CD4-positive, alpha-beta T cell (primary cell): ENCODE measurements at regions not wholly inside any gene's neighbourhood (a gene's known extent, or its start where the extent isn't known, plus 50 kb on each side); places are given as distances from the start of the nearest gene placed in this dataset.

Experiments used
- ATAC-seq: fragments of 200-7000 bp; cut with Tn5 transposase; one replicate; pipeline ENCODE4 v1.10.0; 2022; ENCODE audit warnings: mild to moderate bottlenecking; ENCODE audit not compliant: poor library complexity
- CTCF ChIA-PET: fragments of 350-600 bp; sonication (Branson Sonifier 250); formaldehyde crosslinking; loops from one replicate; lab custom pipeline; 2021; ENCODE audit warnings: antibody characterized with exemption, inconsistent platforms; lab: Charles Lee
- POLR2A ChIA-PET: fragments of 350-600 bp; sonication (Branson Sonifier 250); formaldehyde crosslinking; loops from one replicate; lab custom pipeline; 2021; ENCODE audit warnings: antibody characterized with exemption, inconsistent platforms; lab: Charles Lee
- DNase-seq, 14 experiments: peaks; one replicate each; pipeline ENCODE4 v3.0.0-alpha.2; 2013 to 2020; ENCODE audit warnings: mixed read lengths in 2 of 14
- H3K27ac ChIP-seq, 2 donors: one replicate each; pipeline versions ENCODE4 v1.5.1 to v1.7.0; 2013; ENCODE audit warnings: low read length in 2 of 2, low read depth in 1 of 2, mild to moderate bottlenecking in 1 of 2
- H3K27me3 ChIP-seq, 2 experiments: 1 replicate in 1 of 2; 2 replicates in 1 of 2; pipeline versions ENCODE4 v1.6.1 to v1.7.0; 2013; ENCODE audit warnings: low read length in 2 of 2, control low read depth in 1 of 2, mild to moderate bottlenecking in 1 of 2, moderate library complexity in 1 of 2; ENCODE audit not compliant: insufficient read depth in 2 of 2, control insufficient read depth in 1 of 2
- H3K36me3 ChIP-seq: one replicate; pipeline ENCODE4 v1.6.1; 2013; ENCODE audit warnings: low read length, control low read depth; ENCODE audit not compliant: insufficient read depth
- H3K4me1 ChIP-seq: one replicate; pipeline ENCODE4 v1.6.1; 2013; ENCODE audit warnings: low read length, control low read depth; ENCODE audit not compliant: insufficient read depth
- H3K4me3 ChIP-seq: one replicate; pipeline ENCODE4 v1.5.1; 2013; ENCODE audit warnings: mild to moderate bottlenecking, low read length, moderate library complexity
- H3K9me3 ChIP-seq, 2 experiments: 1 replicate in 1 of 2; 2 replicates in 1 of 2; pipeline versions ENCODE4 v1.6.1 to v1.7.0; 2013; ENCODE audit warnings: low read length in 2 of 2, mild to moderate bottlenecking in 2 of 2, control low read depth in 1 of 2, moderate library complexity in 1 of 2; ENCODE audit not compliant: control insufficient read depth in 1 of 2, insufficient read depth in 1 of 2
- H3K27ac Mint-ChIP-seq: one replicate; pipeline ENCODE4 v1.8.0; 2020; ENCODE audit warnings: mixed read lengths
- H3K27me3 Mint-ChIP-seq: one replicate; pipeline ENCODE4 v1.8.0; 2021; ENCODE audit warnings: mixed read lengths
- H3K36me3 Mint-ChIP-seq: one replicate; pipeline ENCODE4 v1.8.0; 2021; ENCODE audit warnings: low read depth, mixed read lengths
- H3K4me1 Mint-ChIP-seq: one replicate; pipeline ENCODE4 v1.8.0; 2021; ENCODE audit warnings: low read depth, mixed read lengths
- H3K4me3 Mint-ChIP-seq: one replicate; pipeline ENCODE4 v1.8.0; 2020; ENCODE audit warnings: mild to moderate bottlenecking, mixed read lengths
- H3K9me3 Mint-ChIP-seq: one replicate; pipeline ENCODE4 v1.8.0; 2020; ENCODE audit warnings: mixed read lengths
- CTCF ChIP-seq: fragments of 200-600 bp; IDR thresholded peaks from one replicate; pipeline ENCODE4 v1.8.0; 2022; ENCODE audit warnings: antibody characterized with exemption, mild to moderate bottlenecking
- intact Hi-C, 2 experiments: fragments of 100-400 bp; cut with DNase I in 1 of 2; cut with micrococcal nuclease in 1 of 2; formaldehyde crosslinking; loops; one replicate each; pipeline versions ENCODE4 v1.15.1 to v1.9.0; 2023 to 2025; cut with DNase I, micrococcal nuclease

GRCh38 chr5:124596595-124597421, 149.6 kb downstream of the ZNF608 start:
- no peaks in the 10 kb centered on the region for H3K27me3 ChIP-seq
- no peak for ATAC-seq
- TF ChIP-seq CTCF: no peak
- H3K27me3 Mint-ChIP-seq: peaks cover 19% of the 10 kb centered on the region
- no peak overlapping the region for H3K4me3 ChIP-seq
- intact Hi-C loops: no loop called here
- H3K27ac Mint-ChIP-seq: no peak overlapping the region
- H3K4me1 ChIP-seq: no peaks in the 10 kb centered on the region
- ChIA-PET POLR2A (no interaction called here), CTCF (no interaction called here)
- no peaks in the 10 kb centered on the region for H3K36me3 Mint-ChIP-seq
- H3K9me3 Mint-ChIP-seq: no peaks in the 10 kb centered on the region
- H3K4me1 Mint-ChIP-seq: no peaks in the 10 kb centered on the region
- H3K4me3 Mint-ChIP-seq: no peak overlapping the region
- no peaks in the 10 kb centered on the region for H3K36me3 ChIP-seq
- no peak for DNase-seq
- H3K27ac ChIP-seq: no peak overlapping the region
- peaks cover 0 to 8% of the 10 kb centered on the region in 2 experiments for H3K9me3 ChIP-seq

DNA sequence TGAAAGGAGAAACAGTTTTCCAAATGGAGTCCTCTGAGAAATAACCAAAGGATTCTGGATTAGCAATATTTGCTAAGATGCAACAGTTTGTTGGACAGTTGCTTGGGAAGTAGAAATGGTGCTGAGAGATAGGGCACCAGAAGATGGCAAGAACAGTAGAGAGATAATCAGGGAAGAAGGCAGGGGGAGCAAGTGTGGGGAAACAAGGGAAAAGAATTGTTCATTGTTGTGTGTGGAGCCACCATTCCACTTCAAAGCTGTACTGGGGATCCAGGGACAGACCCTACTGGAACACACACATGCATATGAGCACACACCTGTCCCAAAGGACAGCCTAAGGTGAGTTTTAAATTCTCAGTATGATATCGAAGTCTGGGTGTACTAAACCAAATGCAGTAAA, 152.5 kb downstream of the ZNF608 start:
- Mint-ChIP-seq H3K27ac (no peak overlapping the region), H3K27me3 (peaks cover 11% of the 10 kb centered on the region), H3K4me1 (no peaks in the 10 kb centered on the region), H3K9me3 (peaks cover 5% of the 10 kb centered on the region), H3K36me3 (no peaks in the 10 kb centered on the region), H3K4me3 (no peak overlapping the region)
- TF ChIP-seq CTCF: no peak
- ChIA-PET POLR2A (no interaction called here), CTCF (no interaction called here)
- no peak overlapping the region for H3K27ac ChIP-seq
- no peaks in the 10 kb centered on the region for H3K27me3 ChIP-seq
- intact Hi-C loops: no loop called here
- peaks cover 0 to 8% of the 10 kb centered on the region in 2 experiments for H3K9me3 ChIP-seq
- no peaks in the 10 kb centered on the region for H3K36me3 ChIP-seq
- H3K4me3 ChIP-seq: no peak overlapping the region
- DNase-seq (no peak), ATAC-seq (no peak)
- H3K4me1 ChIP-seq: no peaks in the 10 kb centered on the region

GRCh38 chr5:124592891-124593290, 153.5 kb downstream of the ZNF608 start:
- no peak overlapping the region for H3K4me3 Mint-ChIP-seq
- no peaks in the 10 kb centered on the region for H3K36me3 Mint-ChIP-seq
- H3K36me3 ChIP-seq: no peaks in the 10 kb centered on the region
- intact Hi-C loops: no loop called here
- no peak overlapping the region for H3K27ac Mint-ChIP-seq
- TF ChIP-seq CTCF: no peak
- peaks cover 0 to 6% of the 10 kb centered on the region in 2 experiments for H3K9me3 ChIP-seq
- no peaks in the 10 kb centered on the region for H3K27me3 ChIP-seq
- H3K9me3 Mint-ChIP-seq: peaks cover 5% of the 10 kb centered on the region
- no peak overlapping the region for H3K27ac ChIP-seq
- H3K27me3 Mint-ChIP-seq: peaks cover 11% of the 10 kb centered on the region
- no peak for ATAC-seq
- ChIA-PET CTCF (no interaction called here), POLR2A (no interaction called here)
- no peak overlapping the region for H3K4me3 ChIP-seq
- no peak for DNase-seq
- H3K4me1 ChIP-seq: no peaks in the 10 kb centered on the region
- H3K4me1 Mint-ChIP-seq: no peaks in the 10 kb centered on the region
